HG03378 (cell line): ENCODE measurements at regions not wholly inside any gene's neighbourhood (a gene's known extent, or its start where the extent isn't known, plus 50 kb on each side); places are given as distances from the start of the nearest gene placed in this dataset.
A peak's percentile ranks its signal among the peaks of the same experiment; 100 is the strongest.

Experiments used
- ATAC-seq: cut with Tn5 transposase; IDR thresholded peaks from one replicate; pipeline ENCODE4 v1.9.1; 2021; ENCODE audit warnings: mild to moderate bottlenecking, moderate library complexity; ENCODE audit not compliant: unreplicated experiment

DNA sequence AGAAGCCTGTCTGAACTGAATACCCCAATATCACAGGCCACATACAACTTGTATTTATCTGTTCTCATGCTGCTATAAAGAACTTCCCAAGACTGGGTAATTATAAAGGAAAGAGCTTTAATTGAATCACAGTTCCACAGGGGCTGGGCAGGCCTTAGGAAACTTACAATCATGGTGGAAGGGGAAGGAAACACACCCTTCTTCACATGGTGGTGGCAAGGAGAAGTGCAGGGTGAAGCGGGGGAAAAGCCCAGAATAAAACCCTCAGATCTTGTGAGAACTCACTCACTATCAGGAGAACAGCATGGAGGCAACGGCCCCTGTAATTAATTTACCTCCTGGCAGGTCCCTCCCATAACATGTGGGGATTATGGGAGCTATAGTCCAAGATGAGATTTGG, 50.3 kb upstream of the FNDC1 start:
- no peak for ATAC-seq

DNA sequence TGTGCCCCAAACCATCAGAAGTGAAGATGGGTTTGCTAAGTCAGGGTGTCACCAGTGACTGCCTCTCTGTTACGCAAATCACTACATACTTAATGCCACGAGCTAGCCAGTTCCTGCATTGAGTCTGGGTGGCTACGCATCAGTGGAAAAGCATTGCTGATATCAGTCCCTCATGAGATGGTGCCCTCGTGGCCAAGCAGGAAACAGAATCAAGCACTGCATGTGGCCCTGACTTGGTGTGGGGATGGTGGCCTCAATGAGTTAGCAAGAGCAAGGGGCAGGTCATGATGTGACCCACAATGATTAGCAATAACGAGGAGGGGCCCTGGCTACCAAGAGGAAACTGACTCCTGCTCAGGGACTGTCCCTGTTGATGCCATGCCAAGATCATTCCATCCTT, 51.6 kb upstream of the FNDC1 start:
- no peak for ATAC-seq

DNA sequence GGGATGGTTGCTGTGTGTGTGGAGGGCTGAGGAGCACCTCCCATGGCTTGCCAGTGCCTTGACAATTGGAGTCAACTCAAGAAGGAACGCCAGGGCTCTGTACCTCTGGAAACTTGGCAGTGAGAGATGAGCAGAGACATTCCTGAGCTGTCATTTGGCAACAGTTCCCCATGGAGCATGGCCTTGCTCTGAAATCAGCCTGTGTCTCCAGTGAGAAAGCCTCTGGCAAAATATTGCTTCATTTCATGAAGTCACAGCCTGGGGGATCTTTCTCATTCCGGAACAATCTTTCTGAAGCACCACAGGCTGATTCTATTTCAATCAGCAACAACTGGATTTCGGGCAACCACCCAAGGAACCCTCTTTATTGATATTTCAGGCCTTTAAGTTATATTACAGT, 52.2 kb upstream of the FNDC1 start:
- ATAC-seq = no peak

DNA sequence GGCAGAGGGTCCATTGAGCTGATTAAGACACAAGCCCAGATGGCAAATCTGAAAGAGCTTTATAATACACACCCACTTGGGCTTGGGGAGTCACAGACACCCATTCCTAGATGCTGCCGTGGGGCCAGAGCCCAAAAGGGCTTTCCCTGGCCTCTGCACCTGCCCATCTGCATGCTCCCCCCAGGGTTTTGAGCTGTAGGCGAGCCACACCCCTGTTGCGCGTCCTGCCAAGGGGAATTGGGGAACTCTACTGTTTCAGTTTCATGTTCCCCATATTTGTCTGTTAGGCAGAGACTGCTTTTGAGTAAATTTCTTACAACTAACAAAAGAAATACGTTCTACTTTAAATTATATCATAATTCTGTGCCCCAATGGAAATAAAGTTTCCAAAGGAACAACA, 52.9 kb upstream of the FNDC1 start:
- ATAC-seq = peak; percentile 82

DNA sequence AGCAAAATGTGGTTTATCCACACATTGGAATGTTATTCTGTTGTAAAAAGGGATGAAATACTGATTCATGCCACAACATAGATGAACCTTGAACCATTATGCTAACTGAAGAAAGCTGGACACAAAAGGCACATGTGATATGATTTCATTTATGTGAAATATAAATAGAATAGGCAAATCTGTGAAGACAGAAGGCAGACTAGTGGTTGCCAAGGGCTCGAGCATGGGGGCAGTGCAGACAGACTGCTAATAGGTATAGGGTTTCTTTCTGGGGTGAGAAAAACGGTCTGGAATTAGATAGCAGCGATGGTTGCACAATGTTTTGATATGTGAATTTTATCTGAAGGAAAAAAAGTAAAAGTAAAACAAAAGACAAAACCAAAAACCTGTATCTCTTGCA, 54.6 kb upstream of the FNDC1 start:
- no peak for ATAC-seq

DNA sequence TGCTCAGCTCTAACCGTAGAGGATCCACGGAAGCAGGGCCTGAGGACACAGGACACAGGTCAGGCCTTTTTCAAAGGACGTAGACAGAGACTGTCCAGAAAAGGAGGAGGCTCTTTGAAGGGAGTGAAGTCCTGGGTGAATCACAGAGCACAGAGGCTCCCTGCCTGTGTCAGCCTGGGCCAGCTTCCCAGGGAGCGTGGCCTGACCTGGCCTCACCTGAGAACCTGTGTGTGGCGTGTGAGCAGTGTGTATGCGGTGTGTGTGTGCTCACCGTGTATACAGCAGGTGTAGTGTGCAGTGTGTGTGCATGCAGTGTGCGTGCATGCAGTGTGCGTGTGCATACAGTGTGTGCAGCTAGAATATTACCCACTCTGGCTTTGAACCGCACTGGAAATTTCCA, 56.0 kb upstream of the FNDC1 start:
- ATAC-seq = no peak

DNA sequence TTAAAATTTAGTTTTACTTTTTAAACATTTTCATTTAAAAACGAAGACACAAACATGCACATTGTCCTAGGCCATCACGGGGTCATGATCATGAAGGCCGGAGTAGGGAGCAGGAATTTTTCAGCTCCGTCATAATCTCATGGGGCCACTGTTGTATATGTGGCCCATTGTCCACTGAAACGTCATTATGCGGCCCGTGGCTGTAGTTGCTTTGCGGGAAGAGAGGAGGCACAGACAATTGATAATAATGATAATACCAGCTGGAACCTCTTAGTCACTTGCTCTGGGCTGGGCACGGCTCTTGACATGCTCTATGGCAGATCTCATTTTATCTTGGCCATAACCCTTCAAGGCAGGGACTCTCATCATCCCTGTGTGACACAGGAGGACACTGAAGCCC, 56.5 kb upstream of the FNDC1 start:
- ATAC-seq = no peak

DNA sequence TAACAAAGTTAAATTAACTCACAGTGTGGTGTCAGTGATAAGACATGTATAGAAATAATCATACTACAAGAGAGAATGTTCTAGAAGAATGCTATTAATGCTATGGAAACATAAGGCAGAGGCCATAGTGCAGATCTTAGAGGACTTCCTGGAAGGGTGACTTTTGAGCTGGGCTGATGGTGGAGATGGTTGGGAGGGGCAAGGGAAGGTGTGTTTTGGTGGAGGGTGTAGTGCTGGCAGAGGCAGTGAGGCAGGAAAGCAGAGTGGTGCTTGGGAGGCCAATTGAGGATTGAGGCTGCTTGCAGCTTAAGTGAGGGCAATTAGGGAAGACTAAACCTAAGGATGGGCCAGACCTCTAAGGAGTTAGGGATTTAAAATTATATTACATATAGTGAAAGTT, 58.5 kb upstream of the FNDC1 start:
- ATAC-seq = no peak

DNA sequence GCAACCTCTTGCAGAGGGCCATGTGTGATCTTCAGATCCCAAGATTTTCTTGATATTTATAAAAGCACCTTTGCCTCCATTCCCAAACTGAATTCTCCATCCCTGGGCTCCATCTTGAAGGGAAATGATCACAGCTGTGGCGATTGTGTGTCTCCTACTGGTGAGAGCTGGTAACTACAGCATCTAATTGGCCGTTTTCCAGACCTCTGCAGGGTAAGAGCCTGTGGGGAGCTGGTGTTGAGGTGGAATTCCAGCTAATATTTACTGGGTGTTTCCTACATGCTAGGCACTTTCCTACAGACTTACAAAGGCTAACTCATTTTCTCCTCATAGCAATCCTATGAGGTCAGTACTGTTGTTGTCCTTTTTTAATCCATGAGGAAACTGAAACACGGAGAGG, 59.2 kb upstream of the FNDC1 start:
- no peak for ATAC-seq

DNA sequence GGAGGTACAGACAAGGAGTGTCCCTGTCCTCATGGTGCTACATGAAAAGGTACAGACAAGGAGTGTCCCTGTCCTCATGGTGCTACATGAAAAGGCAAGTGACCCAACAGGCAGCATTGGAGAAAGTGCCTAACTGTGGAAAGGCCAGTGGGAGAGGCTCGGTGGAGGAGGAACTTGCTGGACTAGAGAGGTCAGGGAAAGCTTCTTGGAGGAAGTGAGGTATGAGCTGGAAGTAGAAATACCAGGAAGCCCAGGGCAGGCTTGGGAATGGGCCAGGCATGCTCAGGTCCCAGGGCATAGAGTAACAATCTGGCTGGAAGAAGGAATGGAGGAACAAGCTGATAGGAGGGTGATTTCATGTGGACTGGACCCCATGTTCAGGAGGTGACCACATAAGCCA, 59.8 kb upstream of the FNDC1 start:
- no peak for ATAC-seq

DNA sequence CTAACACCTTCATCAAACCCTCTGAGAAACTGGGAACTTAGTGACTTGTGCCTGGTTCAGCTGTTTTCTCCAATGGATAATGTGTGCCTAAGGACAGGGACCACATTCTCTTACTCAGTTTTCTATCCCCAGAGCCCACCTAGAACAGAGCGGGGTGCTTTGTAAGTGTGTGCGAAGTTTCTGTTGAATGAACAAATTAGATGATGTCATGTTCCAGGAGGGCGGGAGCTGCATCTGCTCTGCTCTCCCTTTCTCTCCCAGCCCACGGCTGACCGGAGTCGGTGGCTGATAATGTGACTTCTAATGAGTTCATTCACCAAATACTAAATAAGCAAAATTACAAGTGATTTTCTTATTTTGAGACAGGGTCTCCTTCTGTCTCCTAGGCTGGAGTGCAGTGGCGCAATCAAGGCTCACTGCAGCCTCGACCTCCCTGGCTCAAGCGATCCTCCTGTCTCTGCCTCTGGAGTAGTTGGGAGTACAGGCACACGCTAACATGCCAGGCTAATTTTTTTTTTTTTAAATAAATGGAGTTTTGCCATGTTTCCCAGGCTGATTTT, 60.7 kb upstream of the FNDC1 start:
- ATAC-seq = no peak

DNA sequence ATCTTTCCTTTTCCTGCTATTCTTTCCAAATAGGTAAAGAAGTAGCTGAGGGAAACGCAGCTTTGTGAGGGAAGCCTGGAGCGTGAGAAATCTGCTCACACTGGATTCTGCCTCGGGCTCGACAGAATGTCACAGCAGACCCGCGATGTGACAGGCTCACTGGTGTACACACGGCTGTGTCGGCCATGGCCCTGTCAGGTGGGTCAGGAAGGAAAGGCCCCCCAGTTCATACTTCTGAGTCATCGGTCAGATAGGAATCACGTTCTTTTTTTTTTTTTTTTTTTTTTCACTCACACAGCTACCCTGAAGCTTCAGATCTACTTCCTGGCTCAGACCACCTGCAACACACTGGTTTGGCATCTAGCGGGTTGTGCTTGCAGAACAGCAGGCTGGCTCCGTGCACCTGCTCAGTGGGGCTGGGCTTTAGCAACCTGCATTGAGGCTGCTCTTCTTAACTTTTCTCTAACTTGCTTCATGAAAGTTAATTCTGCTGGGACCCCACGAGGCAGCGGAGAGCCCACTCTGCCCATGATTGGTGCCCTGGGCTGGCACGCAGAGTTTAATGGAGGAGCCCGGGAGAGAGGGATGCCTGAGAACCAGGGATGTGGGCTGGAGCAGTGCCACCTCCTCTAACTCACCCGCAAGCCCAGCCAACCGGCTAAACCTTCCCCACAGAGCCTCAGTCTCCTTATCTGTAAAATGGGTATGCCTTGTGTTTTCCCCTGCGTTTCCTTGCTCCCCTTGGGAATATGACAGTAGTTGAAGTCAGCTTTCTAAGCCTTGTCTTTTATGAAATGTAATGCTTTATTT, 61.5 kb upstream of the FNDC1 start:
- ATAC-seq = no peak

DNA sequence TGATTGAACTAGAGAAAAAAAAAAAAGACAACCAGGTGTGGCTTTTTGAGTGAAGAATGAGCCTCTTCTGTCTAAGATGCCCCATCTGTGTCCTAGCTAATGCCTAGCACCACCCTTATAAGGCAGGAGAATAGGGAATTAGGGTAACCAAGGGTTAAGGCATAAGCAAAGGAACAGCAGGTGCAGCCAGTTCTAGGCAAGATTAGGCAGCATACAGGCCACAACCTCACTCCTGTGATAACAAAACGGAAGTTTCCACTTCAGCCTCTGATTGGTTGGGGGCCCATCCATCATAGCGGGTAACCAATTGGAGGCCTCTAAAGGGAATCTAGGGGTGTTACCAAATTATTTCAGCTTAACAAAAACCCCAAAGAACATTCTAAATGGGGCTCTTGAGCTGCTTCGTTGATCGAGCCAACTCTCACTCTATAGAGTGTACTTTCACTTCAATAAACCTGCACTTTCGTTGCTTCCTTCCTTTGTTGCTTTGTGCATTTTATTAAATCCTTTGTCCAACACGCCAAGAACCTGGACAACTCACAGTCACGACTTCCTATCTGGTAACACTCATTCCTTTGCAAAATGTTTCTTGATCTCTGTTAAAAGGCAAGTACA, 61.9 kb upstream of the TAGAP start:
- ATAC-seq = peak; percentile 86

DNA sequence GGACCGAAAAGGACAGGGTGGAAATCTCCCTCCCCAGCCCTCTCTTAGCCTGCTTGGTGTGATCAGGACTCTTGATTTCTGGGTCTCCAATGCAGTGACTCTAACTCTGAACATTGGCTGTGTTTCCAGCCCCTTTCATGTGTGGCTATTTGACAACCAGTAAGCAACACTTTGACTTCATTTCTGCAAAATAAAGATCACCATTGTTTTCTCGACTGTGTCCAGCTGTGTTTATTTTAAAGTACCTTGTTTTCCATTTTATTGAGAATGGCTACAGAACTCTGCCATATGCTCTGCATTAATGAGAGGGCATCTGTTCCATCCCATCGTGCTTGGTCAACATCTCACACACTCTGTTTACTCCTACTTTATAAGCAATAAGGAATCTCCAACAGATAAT, 60.9 kb upstream of the TAGAP start:
- no peak for ATAC-seq

DNA sequence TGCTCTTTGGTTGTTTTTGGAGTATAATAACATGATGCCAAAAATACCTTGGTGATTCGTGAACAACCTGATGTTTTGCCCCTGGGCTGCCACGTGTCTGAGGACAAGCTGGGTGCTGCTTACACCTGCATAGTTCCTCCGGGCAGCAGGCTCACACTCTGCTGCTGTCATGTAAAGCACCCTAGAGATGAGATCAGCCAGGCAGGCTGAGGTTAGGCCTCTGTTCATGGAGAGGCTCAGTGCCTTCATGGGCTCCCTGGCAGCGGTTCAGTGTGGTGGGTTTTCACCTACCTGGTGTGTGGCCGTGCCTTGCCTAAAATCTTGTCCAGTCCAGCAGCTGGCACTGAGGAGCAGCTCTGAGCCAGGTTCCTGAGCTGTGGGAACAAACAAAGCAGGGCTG, 60.1 kb upstream of the TAGAP start:
- no peak for ATAC-seq

DNA sequence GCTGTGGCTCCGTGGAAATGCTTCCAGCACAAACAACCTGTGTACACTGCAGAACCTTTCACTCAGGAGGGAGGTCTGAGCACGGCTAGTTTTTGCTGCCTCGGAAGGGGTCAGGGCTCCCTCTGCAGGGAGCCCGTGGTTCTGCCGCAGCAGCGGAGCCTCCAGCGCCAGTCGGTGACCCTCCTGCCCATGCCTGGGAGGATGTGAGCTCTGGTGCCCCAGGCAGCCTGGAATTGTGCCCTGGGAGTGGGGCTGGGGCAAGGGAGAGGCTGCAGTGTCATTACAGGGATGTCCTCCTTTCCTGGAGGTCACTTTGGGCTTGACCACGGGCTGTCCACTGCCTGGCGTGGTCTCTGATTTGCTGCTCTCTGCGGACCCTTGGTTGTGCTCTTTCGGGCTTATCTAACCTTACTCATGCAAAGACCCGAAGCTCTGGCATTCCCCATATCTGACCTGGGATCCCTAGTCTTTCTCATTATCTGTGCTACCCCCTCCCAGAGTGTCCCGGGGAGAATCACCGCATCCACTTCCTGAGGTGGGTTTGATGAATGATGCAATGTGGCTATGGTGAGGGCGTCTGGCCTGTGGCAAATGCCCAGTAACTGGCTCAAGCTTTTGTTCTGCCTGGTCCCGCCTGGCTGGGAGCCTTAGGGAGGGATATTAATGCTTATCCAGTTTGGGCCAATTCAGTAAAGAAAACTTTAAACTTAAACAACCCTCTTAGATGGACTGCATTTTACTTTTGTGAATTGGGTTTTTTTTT, 59.6 kb upstream of the TAGAP start:
- peak; percentile 40 for ATAC-seq

DNA sequence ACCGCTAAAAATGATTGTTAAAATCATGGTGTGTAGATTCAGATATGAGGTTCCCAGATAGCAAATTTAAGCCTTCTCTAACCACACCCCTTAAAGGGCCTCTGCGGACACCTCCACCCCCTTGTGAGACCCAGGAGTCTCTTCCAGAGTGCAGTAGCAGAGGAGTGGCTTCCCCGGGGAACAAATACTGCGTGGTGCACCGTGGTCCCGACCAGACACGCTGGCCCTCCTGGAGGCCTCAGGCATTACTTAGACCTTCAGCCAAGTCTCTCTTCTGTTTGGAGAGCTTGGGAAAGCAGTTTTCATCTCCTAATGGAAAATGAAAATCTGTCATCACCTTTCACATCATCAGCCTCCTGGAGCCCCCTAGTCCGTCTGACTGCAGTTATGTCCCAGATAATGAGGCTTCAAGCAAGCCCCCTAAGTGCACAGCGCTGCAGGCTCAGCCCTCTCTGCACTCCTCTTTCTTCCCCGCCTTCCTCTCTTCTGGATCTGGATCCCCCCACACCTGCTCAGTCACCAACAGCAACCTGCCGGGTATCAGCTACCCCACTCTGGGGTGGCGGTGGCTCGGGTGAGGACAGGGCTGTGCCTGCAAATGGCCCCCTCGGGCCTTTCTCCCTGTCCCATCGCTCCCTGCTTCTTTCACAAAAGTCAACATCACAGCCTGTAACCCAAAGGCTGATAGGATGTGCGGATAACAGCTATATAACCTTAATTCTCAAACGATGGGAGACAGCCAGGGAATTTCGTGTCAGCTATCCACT, 58.8 kb upstream of the TAGAP start:
- no peak for ATAC-seq

DNA sequence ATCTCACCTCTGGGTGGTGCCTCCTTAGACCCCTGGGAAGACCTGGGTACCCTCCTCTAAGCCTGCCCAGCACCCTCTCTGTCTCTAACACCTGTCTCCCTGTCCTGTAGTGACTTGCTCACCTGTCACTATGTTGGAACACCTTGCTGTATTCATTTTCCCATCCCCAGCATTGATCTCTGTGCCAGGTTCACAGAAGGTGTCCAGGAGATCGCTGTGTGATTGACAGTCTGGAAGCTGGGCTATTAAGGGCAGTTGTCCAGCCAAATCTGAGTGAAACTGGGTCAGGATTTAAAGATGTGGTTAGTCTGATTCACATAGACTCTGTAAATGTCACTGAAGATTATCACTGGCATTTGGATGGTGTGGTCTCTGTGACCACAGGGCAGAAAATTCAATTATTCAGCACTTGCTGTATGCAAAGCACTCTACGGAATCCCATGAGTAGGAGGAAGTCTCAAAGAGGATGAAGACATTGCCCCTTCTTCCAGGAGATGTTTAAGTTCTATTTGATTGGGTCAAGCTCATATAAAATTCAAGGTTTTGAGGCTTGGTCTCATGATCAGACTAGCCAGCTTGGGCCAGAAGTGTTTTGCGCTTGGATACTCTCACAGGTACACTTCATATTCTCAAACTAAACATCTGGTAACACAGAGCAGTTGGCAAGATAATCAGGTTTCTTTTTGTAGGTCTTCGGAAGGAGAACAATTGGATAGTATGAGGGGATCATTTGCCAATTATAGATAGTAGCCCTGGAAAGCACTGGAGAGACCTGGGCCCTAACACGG, 57.8 kb upstream of the TAGAP start:
- no peak for ATAC-seq

DNA sequence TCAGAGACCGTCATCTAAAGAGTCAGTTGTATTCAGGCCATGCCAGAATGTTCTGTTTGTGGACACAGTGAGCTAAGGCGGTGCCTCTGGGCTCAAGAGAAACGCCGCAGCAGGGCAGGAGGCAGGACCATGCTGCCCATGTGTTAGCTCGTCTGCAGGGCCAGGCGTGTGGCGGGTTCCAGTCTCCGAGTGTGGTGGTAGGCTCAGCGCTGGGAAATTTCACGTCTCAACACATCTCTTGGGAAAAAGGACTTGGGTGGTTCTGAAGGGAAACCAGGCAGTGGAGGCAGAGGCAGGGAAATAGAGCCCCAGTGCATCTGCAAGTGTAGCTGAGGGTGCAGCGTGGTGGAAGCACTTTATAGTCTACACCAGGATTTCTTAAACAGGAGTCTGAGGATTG, 56.9 kb upstream of the TAGAP start:
- ATAC-seq = no peak
